Neural cell (in vitro differentiated cells): ENCODE measurements at regions not wholly inside any gene's neighbourhood (a gene's known extent, or its start where the extent isn't known, plus 50 kb on each side); places are given as distances from the start of the nearest gene placed in this dataset.

ENCODE experiments used
- H2AFZ ChIP-seq: fragments of 200-600, 300-800 bp; sonication (generic), shearing (Covaris generic); 2 replicates; pipeline ENCODE4 v1.6.0; 2014; ENCODE audit warnings: low read depth, mild to moderate bottlenecking, antibody characterized with exemption, low read length, moderate library complexity
- H3F3A ChIP-seq: fragments of 200-600 bp; shearing (Covaris generic); 2 replicates; pipeline ENCODE4 v1.6.1; 2016; ENCODE audit warnings: mild to moderate bottlenecking, moderate library complexity, mixed read lengths, antibody characterized with exemption, low read length; ENCODE audit not compliant: insufficient read depth, poor library complexity, severe bottlenecking
- H3K27ac ChIP-seq: fragments of 200-600, 300-800 bp; sonication (generic), shearing (Covaris generic); 2 replicates; pipeline ENCODE4 v1.5.1; 2014; ENCODE audit warnings: mild to moderate bottlenecking, low read length, moderate library complexity
- H3K27me3 ChIP-seq: fragments of 300-800, 200-600 bp; sonication (generic), shearing (Covaris generic); 2 replicates; pipeline ENCODE4 v1.6.0; 2014; ENCODE audit warnings: mild to moderate bottlenecking, low read depth, low read length, moderate library complexity; ENCODE audit not compliant: insufficient read depth
- H3K36me3 ChIP-seq: fragments of 300-800, 200-600 bp; sonication (generic), shearing (Covaris generic); 2 replicates; pipeline ENCODE4 v1.5.1; 2014; ENCODE audit warnings: mild to moderate bottlenecking, antibody characterized with exemption, low read length, moderate library complexity; ENCODE audit not compliant: insufficient read depth
- H3K4me2 ChIP-seq: fragments of 300-800, 200-600 bp; sonication (generic), shearing (Covaris generic); 2 replicates; pipeline ENCODE4 v1.6.0; 2014; ENCODE audit warnings: mild to moderate bottlenecking, low read length
- H3K4me3 ChIP-seq: fragments of 300-800, 200-600 bp; sonication (generic), shearing (Covaris generic); 2 replicates; pipeline ENCODE4 v1.5.1; 2014; ENCODE audit warnings: mild to moderate bottlenecking, low read length, moderate library complexity
- H3K79me2 ChIP-seq: fragments of 200-600 bp; shearing (Covaris generic); replicated peaks from 2 replicates; pipeline ENCODE4 v1.6.0; 2014; ENCODE audit warnings: mild to moderate bottlenecking, low read length, moderate library complexity; ENCODE audit not compliant: insufficient read depth
- H3K9ac ChIP-seq: fragments of 300-800, 200-600 bp; sonication (generic), shearing (Covaris generic); 2 replicates; pipeline ENCODE4 v1.6.1; 2016; ENCODE audit warnings: mild to moderate bottlenecking, low read length, mixed read lengths
- H3K9me2 ChIP-seq: fragments of 200-600 bp; shearing (Covaris generic); 2 replicates; pipeline ENCODE4 v1.6.1; 2016; ENCODE audit warnings: mild to moderate bottlenecking, low read length, mixed read lengths; ENCODE audit not compliant: insufficient read depth
- H3K9me3 ChIP-seq: fragments of 200-600, 300-800 bp; sonication (generic), shearing (Covaris generic); 2 replicates; pipeline ENCODE4 v1.6.1; 2016; ENCODE audit warnings: mild to moderate bottlenecking, mixed run types, low read length, moderate library complexity, mixed read lengths
- H4K20me1 ChIP-seq: fragments of 200-600 bp; shearing (Covaris generic); 2 replicates; pipeline ENCODE4 v1.6.1; 2016; ENCODE audit warnings: mild to moderate bottlenecking, mixed run types; ENCODE audit not compliant: insufficient read depth
- CTCF ChIP-seq: fragments of 450-650 bp; IDR thresholded peaks from 2 replicates; pipeline ENCODE4 v1.5.1; 2014; ENCODE audit warnings: antibody characterized with exemption, mild to moderate bottlenecking, moderate library complexity; ENCODE audit not compliant: poor library complexity, severe bottlenecking
- EP300 ChIP-seq: fragments of 450-650 bp; conservative IDR thresholded peaks from 2 replicates; pipeline ENCODE4 v1.6.1; 2014; ENCODE audit warnings: antibody characterized with exemption, mild to moderate bottlenecking, moderate library complexity; ENCODE audit not compliant: poor library complexity, severe bottlenecking
- EZH2 ChIP-seq: fragments of 200-600, 300-800 bp; shearing (Covaris generic), sonication (generic); IDR thresholded peaks from 2 replicates; pipeline ENCODE4 v1.6.1; 2014; ENCODE audit warnings: antibody characterized with exemption, low read length, borderline replicate concordance, mild to moderate bottlenecking; ENCODE audit not compliant: insufficient read depth, poor library complexity, severe bottlenecking
- MXI1 ChIP-seq: fragments of 450-650 bp; conservative IDR thresholded peaks from 2 replicates; pipeline ENCODE4 v1.6.1; 2014; ENCODE audit warnings: antibody characterized with exemption, mild to moderate bottlenecking; ENCODE audit not compliant: poor library complexity, severe bottlenecking
- POLR2AphosphoS5 ChIP-seq: IDR thresholded peaks from 2 replicates; pipeline ENCODE4 v1.6.1; 2012
- RAD21 ChIP-seq: fragments of 450-650 bp; conservative IDR thresholded peaks from 2 replicates; pipeline ENCODE4 v1.6.1; 2014; ENCODE audit warnings: antibody characterized with exemption, mild to moderate bottlenecking, moderate library complexity
- REST ChIP-seq: IDR thresholded peaks from 2 replicates; pipeline ENCODE4 v1.6.1; 2012; ENCODE audit warnings: borderline replicate concordance
- SMC3 ChIP-seq: fragments of 450-650 bp; conservative IDR thresholded peaks from 2 replicates; pipeline ENCODE4 v1.6.1; 2014; ENCODE audit warnings: antibody characterized with exemption, mild to moderate bottlenecking, moderate library complexity; ENCODE audit not compliant: poor library complexity
- TAF1 ChIP-seq: IDR thresholded peaks from 2 replicates; pipeline ENCODE4 v1.6.1; 2012; ENCODE audit warnings: low read depth

GRCh38 chr6:25046942-25047341 lies 111.2 kb upstream of the RIPOR2 start:
- no peak overlapping the region for H2AFZ ChIP-seq
- H3K79me2 ChIP-seq: no peaks in the 10 kb centered on the region
- H3K9me2 ChIP-seq: no peaks in the 10 kb centered on the region
- H4K20me1 ChIP-seq: no peaks in the 10 kb centered on the region
- H3K9ac ChIP-seq: no peak overlapping the region
- H3K4me3 ChIP-seq: no peak overlapping the region
- H3K27me3 ChIP-seq: no peaks in the 10 kb centered on the region
- no peak overlapping the region for H3K4me2 ChIP-seq
- H3F3A ChIP-seq: no peaks in the 10 kb centered on the region
- H3K36me3 ChIP-seq: no peaks in the 10 kb centered on the region
- no peaks in the 10 kb centered on the region for H3K9me3 ChIP-seq
- H3K27ac ChIP-seq: no peak overlapping the region
- TF ChIP-seq POLR2AphosphoS5 (no peak), EZH2 (no peak), MXI1 (no peak), SMC3 (no peak), EP300 (no peak)

GRCh38 chr6:25050356-25050755 lies 114.6 kb upstream of the RIPOR2 start:
- H3K36me3 ChIP-seq: no peaks in the 10 kb centered on the region
- no peak overlapping the region for H3K27ac ChIP-seq
- no peak overlapping the region for H3K4me3 ChIP-seq
- H4K20me1 ChIP-seq: no peaks in the 10 kb centered on the region
- TF ChIP-seq CTCF (no peak), MXI1 (no peak), EP300 (no peak), POLR2AphosphoS5 (no peak), RAD21 (no peak), EZH2 (no peak)
- H3K27me3 ChIP-seq: no peaks in the 10 kb centered on the region
- no peaks in the 10 kb centered on the region for H3F3A ChIP-seq
- no peaks in the 10 kb centered on the region for H3K9me3 ChIP-seq
- no peak overlapping the region for H3K4me2 ChIP-seq
- H2AFZ ChIP-seq: no peak overlapping the region
- H3K9ac ChIP-seq: no peak overlapping the region
- no peaks in the 10 kb centered on the region for H3K9me2 ChIP-seq
- no peaks in the 10 kb centered on the region for H3K79me2 ChIP-seq

GRCh38 chr6:25051083-25051482 lies 115.3 kb upstream of the RIPOR2 start:
- H2AFZ ChIP-seq: no peak overlapping the region
- H3K27ac ChIP-seq: no peak overlapping the region
- H3K9me3 ChIP-seq: no peaks in the 10 kb centered on the region
- H3K79me2 ChIP-seq: no peaks in the 10 kb centered on the region
- H3K9ac ChIP-seq: no peak overlapping the region
- H3K4me3 ChIP-seq: no peak overlapping the region
- H3F3A ChIP-seq: no peaks in the 10 kb centered on the region
- H3K36me3 ChIP-seq: no peaks in the 10 kb centered on the region
- no peak overlapping the region for H3K4me2 ChIP-seq
- TF ChIP-seq POLR2AphosphoS5 (no peak), MXI1 (no peak), EP300 (no peak), REST (no peak), TAF1 (no peak), SMC3 (no peak), EZH2 (no peak), RAD21 (no peak), CTCF (no peak)
- no peaks in the 10 kb centered on the region for H4K20me1 ChIP-seq
- no peaks in the 10 kb centered on the region for H3K27me3 ChIP-seq
- no peaks in the 10 kb centered on the region for H3K9me2 ChIP-seq
